ENCODE measurements at regions not wholly inside any gene's neighbourhood (a gene's known extent, or its start where the extent isn't known, plus 50 kb on each side); places are given as distances from the start of the nearest gene placed in this dataset.

- TF ChIP-seq, protein P1, sequence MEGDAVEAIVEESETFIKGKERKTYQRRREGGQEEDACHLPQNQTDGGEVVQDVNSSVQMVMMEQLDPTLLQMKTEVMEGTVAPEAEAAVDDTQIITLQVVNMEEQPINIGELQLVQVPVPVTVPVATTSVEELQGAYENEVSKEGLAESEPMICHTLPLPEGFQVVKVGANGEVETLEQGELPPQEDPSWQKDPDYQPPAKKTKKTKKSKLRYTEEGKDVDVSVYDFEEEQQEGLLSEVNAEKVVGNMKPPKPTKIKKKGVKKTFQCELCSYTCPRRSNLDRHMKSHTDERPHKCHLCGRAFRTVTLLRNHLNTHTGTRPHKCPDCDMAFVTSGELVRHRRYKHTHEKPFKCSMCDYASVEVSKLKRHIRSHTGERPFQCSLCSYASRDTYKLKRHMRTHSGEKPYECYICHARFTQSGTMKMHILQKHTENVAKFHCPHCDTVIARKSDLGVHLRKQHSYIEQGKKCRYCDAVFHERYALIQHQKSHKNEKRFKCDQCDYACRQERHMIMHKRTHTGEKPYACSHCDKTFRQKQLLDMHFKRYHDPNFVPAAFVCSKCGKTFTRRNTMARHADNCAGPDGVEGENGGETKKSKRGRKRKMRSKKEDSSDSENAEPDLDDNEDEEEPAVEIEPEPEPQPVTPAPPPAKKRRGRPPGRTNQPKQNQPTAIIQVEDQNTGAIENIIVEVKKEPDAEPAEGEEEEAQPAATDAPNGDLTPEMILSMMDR (IDR thresholded peaks at IDR 0.05): no peak
- TF ChIP-seq POLR2AphosphoS5 (IDR thresholded peaks at IDR 0.05): peak; percentile 59
- no peak for TF ChIP-seq POLR2A (IDR thresholded peaks at IDR 0.05)
- Histone ChIP-seq H3K4me1 (replicated peaks) (no peaks in the 10 kb centered on the region), H3K9me3 (no peaks in the 10 kb centered on the region), H3K4me3 (no peak overlapping the region), H3K27ac (no peak overlapping the region), H3K36me3 (no peaks in the 10 kb centered on the region), H3K27me3 (replicated peaks; ENCODE audit: insufficient read depth) (peaks cover 7% of the 10 kb centered on the region)
- peak; percentile 64 for DNase-seq (ENCODE audit: low spot score)
- intact Hi-C loops (cut with DNase I): no loop called here
- WGBS: 63% methylated on average over 16 of the region's 16 CpGs
These were observed 65.3 kb upstream of the C14orf180 start for GRCh38 chr14:104514156-104514848.

DNA sequence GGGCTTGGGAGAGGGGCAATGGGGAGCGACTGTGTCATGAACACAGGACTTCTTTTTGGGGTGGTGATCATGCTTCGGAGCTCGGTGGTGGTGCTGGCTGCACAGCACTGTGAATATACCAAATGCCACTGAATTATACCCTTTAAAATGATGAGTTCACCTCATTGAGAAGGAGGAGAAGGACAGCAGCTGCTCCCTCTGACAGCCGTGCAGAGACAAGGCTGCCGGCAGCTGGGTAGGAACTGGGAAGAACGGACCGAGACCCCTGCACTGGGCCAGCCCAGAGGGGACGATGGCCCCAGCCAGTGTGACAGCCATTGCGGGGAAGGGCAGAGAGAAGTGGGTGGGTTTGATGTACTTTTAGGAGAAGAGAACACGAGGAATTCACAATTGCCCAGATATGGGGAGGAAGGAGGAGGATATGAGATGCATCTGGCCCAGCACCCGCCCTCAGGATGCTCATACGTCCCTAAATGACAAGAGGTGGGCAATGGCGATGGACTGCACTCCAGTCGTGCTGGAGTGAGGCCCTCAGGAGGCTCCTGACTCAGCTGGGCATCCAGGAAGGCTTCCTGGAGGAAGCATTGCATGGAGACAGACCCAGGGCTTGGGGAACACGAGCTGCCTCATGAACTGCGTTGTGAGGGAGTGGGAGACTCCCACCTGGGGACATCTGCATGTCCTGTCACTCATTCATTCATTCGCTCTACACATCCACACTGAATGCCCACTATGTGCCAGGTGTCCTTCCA is 64.3 kb upstream of the C14orf180 start:
- H3K4me3 ChIP-seq: no peak overlapping the region
- no peak for TF ChIP-seq POLR2A (IDR thresholded peaks at IDR 0.05)
- DNase-seq (ENCODE audit: low spot score): no peak
- H3K27me3 ChIP-seq (replicated peaks; ENCODE audit: insufficient read depth): peaks cover 7% of the 10 kb centered on the region
- H3K36me3 ChIP-seq: no peaks in the 10 kb centered on the region
- H3K4me1 ChIP-seq (replicated peaks): no peaks in the 10 kb centered on the region
- no peaks in the 10 kb centered on the region for H3K9me3 ChIP-seq
- intact Hi-C loops (cut with DNase I): no loop called here
- no peak overlapping the region for H3K27ac ChIP-seq
- WGBS: 76% methylated on average over 17 of the region's 17 CpGs

DNA sequence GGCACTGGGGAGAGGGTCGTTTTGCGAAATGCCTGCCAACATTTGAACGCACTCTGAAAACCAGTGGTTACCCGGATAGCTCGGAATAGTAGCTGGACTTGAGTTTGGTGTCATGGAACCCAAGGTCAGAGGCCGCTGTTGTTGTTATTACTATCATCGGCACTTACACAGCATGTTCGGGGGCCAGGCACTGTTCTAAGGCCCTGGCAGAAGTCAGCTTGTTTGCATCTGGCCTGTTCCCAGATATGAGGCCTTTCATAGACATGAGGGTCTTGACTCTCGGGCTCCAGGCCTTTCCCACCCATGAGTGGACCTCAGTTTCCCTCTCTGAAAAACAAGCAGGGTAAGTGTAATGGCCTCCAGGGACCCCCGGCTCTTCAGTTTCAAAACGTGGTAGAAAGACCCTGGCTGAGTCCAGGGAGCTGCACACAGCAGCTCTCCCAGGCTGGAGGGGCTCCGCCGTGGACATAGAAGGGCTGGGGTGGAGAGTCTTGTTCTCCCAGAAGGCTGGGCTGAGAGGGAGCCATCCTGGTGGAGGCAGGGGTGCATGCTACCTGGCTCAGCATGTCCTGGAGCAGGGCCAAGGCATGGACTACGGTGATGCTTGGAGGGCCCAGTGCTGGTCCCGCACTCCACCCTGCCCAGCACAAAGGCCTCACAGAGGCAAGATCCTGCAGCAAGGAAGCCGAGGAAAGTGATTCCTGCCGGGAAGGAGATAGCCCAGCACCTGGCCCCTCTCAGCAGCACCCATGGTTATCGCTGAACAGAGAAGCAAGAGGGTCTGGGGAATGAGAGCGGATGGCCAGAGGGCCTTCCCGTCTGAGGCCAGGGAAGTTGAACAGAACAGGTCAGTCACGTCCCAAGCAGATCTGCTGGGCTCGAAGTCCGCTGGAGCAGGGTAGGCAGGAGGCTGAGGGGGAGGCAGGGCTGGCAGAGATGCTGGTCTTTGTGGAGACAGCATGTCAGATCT is 63.5 kb upstream of the C14orf180 start:
- peaks cover 7% of the 10 kb centered on the region for H3K27me3 ChIP-seq (replicated peaks; ENCODE audit: insufficient read depth)
- 91% methylated on average over 23 of the region's 23 CpGs for WGBS
- no peak for DNase-seq (ENCODE audit: low spot score)
- H3K4me1 ChIP-seq (replicated peaks): no peaks in the 10 kb centered on the region
- H3K4me3 ChIP-seq: no peak overlapping the region
- no peaks in the 10 kb centered on the region for H3K36me3 ChIP-seq
- no peaks in the 10 kb centered on the region for H3K9me3 ChIP-seq
- TF ChIP-seq POLR2A (IDR thresholded peaks at IDR 0.05) (no peak), POLR2AphosphoS5 (IDR thresholded peaks at IDR 0.05) (no peak)
- TF ChIP-seq, protein P1 (IDR thresholded peaks at IDR 0.05): no peak
- H3K27ac ChIP-seq: no peak overlapping the region
- intact Hi-C loops (cut with DNase I): no loop called here

- no peaks in the 10 kb centered on the region for H3K4me1 ChIP-seq (replicated peaks)
- intact Hi-C loops (cut with DNase I): no loop called here
- TF ChIP-seq POLR2AphosphoS5 (IDR thresholded peaks at IDR 0.05) (no peak), POLR2A (IDR thresholded peaks at IDR 0.05) (no peak)
- TF ChIP-seq, protein P1 (IDR thresholded peaks at IDR 0.05): no peak
- H3K27ac ChIP-seq: no peak overlapping the region
- no peak overlapping the region for H3K4me3 ChIP-seq
- H3K9me3 ChIP-seq: no peaks in the 10 kb centered on the region
- DNase-seq (ENCODE audit: low spot score): no peak
- H3K27me3 ChIP-seq (replicated peaks; ENCODE audit: insufficient read depth): peaks cover 7% of the 10 kb centered on the region
- WGBS: 67% methylated on average over 8 of the region's 8 CpGs
- no peaks in the 10 kb centered on the region for H3K36me3 ChIP-seq
These were observed 62.7 kb upstream of the C14orf180 start for GRCh38 chr14:104516906-104517305.

- Histone ChIP-seq H3K27ac (no peak overlapping the region), H3K27me3 (replicated peaks; ENCODE audit: insufficient read depth) (peaks cover 5% of the 10 kb centered on the region), H3K4me3 (no peak overlapping the region), H3K4me1 (replicated peaks) (no peaks in the 10 kb centered on the region), H3K9me3 (no peaks in the 10 kb centered on the region), H3K36me3 (no peaks in the 10 kb centered on the region)
- WGBS: 76% methylated on average over 8 of the region's 8 CpGs
- TF ChIP-seq POLR2AphosphoS5 (IDR thresholded peaks at IDR 0.05): no peak
- TF ChIP-seq, protein P1 (IDR thresholded peaks at IDR 0.05): no peak
- no peak for TF ChIP-seq POLR2A (IDR thresholded peaks at IDR 0.05)
- intact Hi-C loops (cut with DNase I): no loop called here
- DNase-seq (ENCODE audit: low spot score): no peak
These were observed 62.1 kb upstream of the C14orf180 start for GRCh38 chr14:104517426-104517825.
